ENCODE measurements at regions not wholly inside any gene's neighbourhood (a gene's known extent, or its start where the extent isn't known, plus 50 kb on each side); places are given as distances from the start of the nearest gene placed in this dataset.

DNA sequence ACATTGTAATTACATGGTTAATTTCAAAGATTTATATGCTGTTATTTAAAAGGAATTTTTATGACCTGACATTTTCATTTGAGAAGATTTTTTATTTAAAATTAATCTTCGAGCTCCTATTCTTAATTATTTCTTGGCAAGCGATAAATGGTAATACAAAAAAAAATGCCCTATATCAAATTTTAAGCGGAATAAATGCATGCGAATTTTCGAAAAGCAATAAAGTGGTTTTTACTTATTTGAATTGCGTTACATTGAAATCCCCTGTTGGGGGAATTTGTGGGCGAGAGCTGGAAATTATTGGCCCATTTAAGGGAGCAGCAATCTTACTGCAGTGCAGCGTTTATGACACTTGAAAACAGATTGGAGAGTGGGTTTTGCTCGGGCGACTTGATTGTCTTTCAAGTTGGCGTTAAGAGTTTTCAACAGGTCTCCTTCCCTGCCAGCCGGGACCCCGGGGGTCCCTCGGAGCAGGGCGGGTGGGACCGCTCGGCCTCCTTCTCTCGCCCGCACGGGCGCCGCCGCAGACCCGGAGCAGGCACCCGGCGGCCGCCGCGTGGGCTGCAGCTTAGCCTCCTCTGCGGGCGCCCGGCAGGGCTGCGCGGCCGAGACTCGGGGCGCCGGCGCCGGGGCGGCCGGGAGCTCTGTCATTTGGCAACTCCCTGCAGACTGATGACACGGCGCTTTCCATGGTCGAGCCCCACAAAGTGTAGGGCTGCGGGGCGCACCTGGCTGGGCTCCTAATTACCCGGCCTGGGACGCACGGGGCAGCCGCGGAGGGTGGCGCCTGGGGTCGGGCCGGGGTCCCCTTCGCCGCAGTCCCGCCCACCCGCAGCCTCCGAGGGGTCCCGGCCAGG lies 255.1 kb upstream of the SOX21 start:
- no peak for DNase-seq
- under 1% methylated on average over 56 of the region's 61 CpGs for WGBS (ENCODE audit: insufficient coverage)
- peaks cover 64 to 77% of the 10 kb centered on the region in 2 donors for H3K27me3 ChIP-seq (ENCODE audit: control insufficient read depth in 2 of 2, insufficient read depth in 2 of 2, low read length in 2 of 2)

DNA sequence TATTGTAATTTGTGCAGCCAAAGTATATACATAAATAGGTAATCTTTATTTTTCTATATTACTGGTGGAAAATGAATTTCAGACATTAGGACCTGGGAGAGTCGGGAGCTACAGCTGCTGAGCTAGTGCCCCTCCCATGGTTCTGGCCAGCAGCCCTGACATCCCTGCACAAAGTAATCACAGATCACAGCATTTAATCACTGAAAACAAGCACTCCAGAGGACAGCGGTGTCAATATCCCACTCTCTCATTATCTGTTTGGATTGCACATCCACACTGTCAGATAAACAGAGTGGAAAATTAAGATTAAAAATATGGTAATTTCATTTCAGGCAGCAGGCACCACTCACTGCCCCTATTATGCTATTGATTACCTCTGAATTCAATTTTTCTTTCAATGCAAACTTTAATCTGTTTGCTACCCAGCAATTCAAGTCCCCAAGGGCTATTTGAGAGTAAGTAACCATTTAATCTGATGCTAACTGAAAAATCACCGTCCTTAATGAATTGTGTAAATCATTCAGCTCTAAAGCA lies 254.1 kb upstream of the SOX21 start:
- Histone ChIP-seq H4K20me1 (ENCODE audit: insufficient read depth, low read length) (no peaks in the 10 kb centered on the region), H3K4me3 (replicated peaks in 1 of 3; ENCODE audit: low read depth in 2 of 3, low read length in 3 of 3) (no peak overlapping the region), H3K9ac (ENCODE audit: insufficient read depth, low read length, poor library complexity, severe bottlenecking) (no peak overlapping the region), H3K27ac (ENCODE audit: low read depth in 1 of 2, low read length in 2 of 2) (no peak overlapping the region), H3K4me2 (replicated peaks; ENCODE audit: extremely low read depth, low read length, poor library complexity, severe bottlenecking) (no peak overlapping the region), H3K79me2 (ENCODE audit: insufficient read depth, low read length) (no peaks in the 10 kb centered on the region), H3K36me3 (replicated peaks in 1 of 2; ENCODE audit: control insufficient read depth in 1 of 2, insufficient read depth in 2 of 2, low read length in 2 of 2) (no peaks in the 10 kb centered on the region), H3K9me3 (replicated peaks in 1 of 2; ENCODE audit: control insufficient read depth in 1 of 2, insufficient read depth in 1 of 2, low read length in 2 of 2) (peaks cover 0 to 12% of the 10 kb centered on the region in 2 donors), H2AFZ (ENCODE audit: insufficient read depth, low read depth, low read length, poor library complexity, severe bottlenecking) (no peak overlapping the region), H3K4me1 (ENCODE audit: control insufficient read depth in 1 of 2, insufficient read depth in 2 of 2, low read length in 2 of 2) (no peaks in the 10 kb centered on the region), H3K27me3 (ENCODE audit: control insufficient read depth in 2 of 2, insufficient read depth in 2 of 2, low read length in 2 of 2) (peaks cover 64 to 76% of the 10 kb centered on the region in 2 donors)
- Mint-ChIP-seq H3K36me3 (peaks cover 0 to 3% of the 10 kb centered on the region in 2 donors), H3K27ac (no peak overlapping the region), H3K27me3 (ENCODE audit: low read depth in 3 of 3) (peaks cover 59 to 81% (median 64%) of the 10 kb centered on the region in 3 donors), H3K4me3 (peak overlapping the region in 1 of 2 donors; percentile 29), H3K4me1 (peaks cover 4% of the 10 kb centered on the region), H3K9me3 (peaks cover 0 to 9% (median 2%) of the 10 kb centered on the region in 7 donors)
- WGBS (ENCODE audit: insufficient coverage), result no CpG with 5 or more reads among the region's 3 CpGs
- TF ChIP-seq, protein P1, sequence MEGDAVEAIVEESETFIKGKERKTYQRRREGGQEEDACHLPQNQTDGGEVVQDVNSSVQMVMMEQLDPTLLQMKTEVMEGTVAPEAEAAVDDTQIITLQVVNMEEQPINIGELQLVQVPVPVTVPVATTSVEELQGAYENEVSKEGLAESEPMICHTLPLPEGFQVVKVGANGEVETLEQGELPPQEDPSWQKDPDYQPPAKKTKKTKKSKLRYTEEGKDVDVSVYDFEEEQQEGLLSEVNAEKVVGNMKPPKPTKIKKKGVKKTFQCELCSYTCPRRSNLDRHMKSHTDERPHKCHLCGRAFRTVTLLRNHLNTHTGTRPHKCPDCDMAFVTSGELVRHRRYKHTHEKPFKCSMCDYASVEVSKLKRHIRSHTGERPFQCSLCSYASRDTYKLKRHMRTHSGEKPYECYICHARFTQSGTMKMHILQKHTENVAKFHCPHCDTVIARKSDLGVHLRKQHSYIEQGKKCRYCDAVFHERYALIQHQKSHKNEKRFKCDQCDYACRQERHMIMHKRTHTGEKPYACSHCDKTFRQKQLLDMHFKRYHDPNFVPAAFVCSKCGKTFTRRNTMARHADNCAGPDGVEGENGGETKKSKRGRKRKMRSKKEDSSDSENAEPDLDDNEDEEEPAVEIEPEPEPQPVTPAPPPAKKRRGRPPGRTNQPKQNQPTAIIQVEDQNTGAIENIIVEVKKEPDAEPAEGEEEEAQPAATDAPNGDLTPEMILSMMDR (IDR thresholded peaks at IDR 0.05), result no peak
- intact Hi-C loops (cut with micrococcal nuclease), result no loop called here
- no peak for DNase-seq

More for the DNA sequence above, 255.1 kb upstream of the SOX21 start:
- no peaks in the 10 kb centered on the region for H3K79me2 ChIP-seq (ENCODE audit: insufficient read depth, low read length)
- H3K9me3 Mint-ChIP-seq, result peaks cover 0 to 7% (median 2%) of the 10 kb centered on the region in 7 donors
- peaks cover 61 to 83% (median 66%) of the 10 kb centered on the region in 3 donors for H3K27me3 Mint-ChIP-seq (ENCODE audit: low read depth in 3 of 3)
- no peak overlapping the region for H3K27ac ChIP-seq (ENCODE audit: low read depth in 1 of 2, low read length in 2 of 2)
- H4K20me1 ChIP-seq (ENCODE audit: insufficient read depth, low read length), result no peaks in the 10 kb centered on the region
- peak overlapping the region; percentile 19 for H3K4me2 ChIP-seq (replicated peaks; ENCODE audit: extremely low read depth, low read length, poor library complexity, severe bottlenecking)
- no peaks in the 10 kb centered on the region for H3K36me3 ChIP-seq (replicated peaks in 1 of 2; ENCODE audit: control insufficient read depth in 1 of 2, insufficient read depth in 2 of 2, low read length in 2 of 2)
- peaks cover 4% of the 10 kb centered on the region for H3K4me1 Mint-ChIP-seq
- no peak overlapping the region for H3K4me3 ChIP-seq (replicated peaks in 1 of 3; ENCODE audit: low read depth in 2 of 3, low read length in 3 of 3)
- no peak overlapping the region for H3K27ac Mint-ChIP-seq
- no peaks in the 10 kb centered on the region for H3K4me1 ChIP-seq (ENCODE audit: control insufficient read depth in 1 of 2, insufficient read depth in 2 of 2, low read length in 2 of 2)
- H2AFZ ChIP-seq (ENCODE audit: insufficient read depth, low read depth, low read length, poor library complexity, severe bottlenecking), result no peak overlapping the region
- H3K9ac ChIP-seq (ENCODE audit: insufficient read depth, low read length, poor library complexity, severe bottlenecking), result no peak overlapping the region
- H3K36me3 Mint-ChIP-seq, result peaks cover 0 to 3% of the 10 kb centered on the region in 2 donors
- TF ChIP-seq, protein P1 (IDR thresholded peaks at IDR 0.05), result no peak
- peak overlapping the region in 1 of 2 donors; percentile 67 for H3K4me3 Mint-ChIP-seq
- H3K9me3 ChIP-seq (replicated peaks in 1 of 2; ENCODE audit: control insufficient read depth in 1 of 2, insufficient read depth in 1 of 2, low read length in 2 of 2), result peaks cover 0 to 12% of the 10 kb centered on the region in 2 donors
- intact Hi-C loops (cut with micrococcal nuclease), result no loop called here

All from CD14-positive monocyte (primary cell).